ENCODE measurements at regions not wholly inside any gene's neighbourhood (a gene's known extent, or its start where the extent isn't known, plus 50 kb on each side); places are given as distances from the start of the nearest gene placed in this dataset.

DNA sequence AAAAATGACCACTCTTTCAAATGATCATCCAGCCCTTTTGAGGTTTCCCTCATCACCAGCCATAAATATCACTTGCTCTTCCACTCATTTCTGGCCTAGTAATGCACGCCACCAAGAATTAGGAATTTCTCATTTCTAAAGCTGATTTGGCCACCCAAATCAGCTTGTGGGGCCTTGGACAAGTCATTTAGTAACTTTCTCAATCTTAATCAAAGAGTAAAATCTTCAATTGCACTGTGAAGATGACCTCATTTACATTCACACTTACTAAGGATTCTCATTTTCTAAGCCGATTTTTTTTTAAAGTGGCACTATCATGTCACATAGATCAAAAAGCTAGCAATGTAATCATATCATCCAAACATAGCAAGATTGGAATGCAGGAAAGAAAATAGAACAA lies 150.0 kb upstream of the HHIP start:
- 79% methylated on average over 2 of the region's 2 CpGs for WGBS
- no peak overlapping the region for H3K9ac ChIP-seq (ENCODE audit: low read depth in 1 of 2, low read length in 2 of 2)
- no peak for DNase-seq (ENCODE audit: low spot score)

DNA sequence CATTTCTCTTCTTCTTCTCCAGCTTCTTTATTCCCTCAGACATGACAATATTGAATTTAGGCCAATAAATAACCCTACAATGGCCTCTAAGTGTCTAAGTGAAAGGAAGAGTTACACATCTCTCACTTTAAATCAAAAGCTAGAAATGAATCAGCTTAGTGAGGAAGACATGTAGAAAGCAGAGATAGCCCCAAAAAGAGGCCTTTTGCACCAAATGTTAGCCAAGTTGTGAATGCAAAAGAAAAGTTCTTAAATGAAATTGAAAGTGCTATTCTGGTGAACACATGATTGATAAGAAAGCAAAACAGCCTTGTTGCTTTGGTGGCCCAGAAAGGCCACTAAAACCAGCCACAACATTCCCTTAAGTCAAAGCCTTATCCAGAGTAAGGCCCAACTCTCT lies 146.2 kb upstream of the HHIP start:
- no peak overlapping the region for H3K27ac ChIP-seq (ENCODE audit: low read depth in 1 of 2, low read length in 2 of 2)
- no peak overlapping the region for H3K4me3 ChIP-seq (ENCODE audit: low read depth in 1 of 3, low read length in 3 of 3)
- no peak overlapping the region for H3K9ac ChIP-seq (ENCODE audit: low read depth in 1 of 2, low read length in 2 of 2)
- H3K27me3 ChIP-seq (ENCODE audit: control insufficient read depth in 4 of 4, insufficient read depth in 4 of 4, low read length in 3 of 4) = no peaks in the 10 kb centered on the region
- no peaks in the 10 kb centered on the region for H3K9me3 ChIP-seq (ENCODE audit: control insufficient read depth in 4 of 4, low read length in 3 of 4)
- DNase-seq (ENCODE audit: low spot score) = no peak
- no peak for TF ChIP-seq JUND (IDR thresholded peaks at IDR 0.05)
- TF ChIP-seq, protein P1, sequence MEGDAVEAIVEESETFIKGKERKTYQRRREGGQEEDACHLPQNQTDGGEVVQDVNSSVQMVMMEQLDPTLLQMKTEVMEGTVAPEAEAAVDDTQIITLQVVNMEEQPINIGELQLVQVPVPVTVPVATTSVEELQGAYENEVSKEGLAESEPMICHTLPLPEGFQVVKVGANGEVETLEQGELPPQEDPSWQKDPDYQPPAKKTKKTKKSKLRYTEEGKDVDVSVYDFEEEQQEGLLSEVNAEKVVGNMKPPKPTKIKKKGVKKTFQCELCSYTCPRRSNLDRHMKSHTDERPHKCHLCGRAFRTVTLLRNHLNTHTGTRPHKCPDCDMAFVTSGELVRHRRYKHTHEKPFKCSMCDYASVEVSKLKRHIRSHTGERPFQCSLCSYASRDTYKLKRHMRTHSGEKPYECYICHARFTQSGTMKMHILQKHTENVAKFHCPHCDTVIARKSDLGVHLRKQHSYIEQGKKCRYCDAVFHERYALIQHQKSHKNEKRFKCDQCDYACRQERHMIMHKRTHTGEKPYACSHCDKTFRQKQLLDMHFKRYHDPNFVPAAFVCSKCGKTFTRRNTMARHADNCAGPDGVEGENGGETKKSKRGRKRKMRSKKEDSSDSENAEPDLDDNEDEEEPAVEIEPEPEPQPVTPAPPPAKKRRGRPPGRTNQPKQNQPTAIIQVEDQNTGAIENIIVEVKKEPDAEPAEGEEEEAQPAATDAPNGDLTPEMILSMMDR (IDR thresholded peaks at IDR 0.05; ENCODE audit: low read depth, low read length, missing input control) = no peak
- H3K36me3 ChIP-seq (ENCODE audit: control insufficient read depth in 4 of 4, insufficient read depth in 3 of 4, low read depth in 1 of 4, low read length in 3 of 4) = no peaks in the 10 kb centered on the region
- H3K4me1 ChIP-seq (ENCODE audit: control insufficient read depth in 4 of 4, insufficient read depth in 4 of 4, low read length in 3 of 4) = no peaks in the 10 kb centered on the region

More for the DNA sequence above, 150.0 kb upstream of the HHIP start:
- H3K36me3 ChIP-seq (ENCODE audit: control insufficient read depth in 4 of 4, insufficient read depth in 3 of 4, low read depth in 1 of 4, low read length in 3 of 4) = no peaks in the 10 kb centered on the region
- no peaks in the 10 kb centered on the region for H3K4me1 ChIP-seq (ENCODE audit: control insufficient read depth in 4 of 4, insufficient read depth in 4 of 4, low read length in 3 of 4)
- no peak overlapping the region for H3K27ac ChIP-seq (ENCODE audit: low read depth in 1 of 2, low read length in 2 of 2)
- no peak overlapping the region for H3K4me3 ChIP-seq (ENCODE audit: low read depth in 1 of 3, low read length in 3 of 3)
- no peak for TF ChIP-seq SP1 (IDR thresholded peaks at IDR 0.05)
- TF ChIP-seq, protein P2, sequence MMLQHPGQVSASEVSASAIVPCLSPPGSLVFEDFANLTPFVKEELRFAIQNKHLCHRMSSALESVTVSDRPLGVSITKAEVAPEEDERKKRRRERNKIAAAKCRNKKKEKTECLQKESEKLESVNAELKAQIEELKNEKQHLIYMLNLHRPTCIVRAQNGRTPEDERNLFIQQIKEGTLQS (IDR thresholded peaks at IDR 0.05) = no peak
- TF ChIP-seq GABPA (IDR thresholded peaks at IDR 0.05 in 1 of 2, conservative IDR thresholded peaks at IDR 0.05 in 1 of 2) = no peak
- no peak for TF ChIP-seq HNF4A (conservative IDR thresholded peaks at IDR 0.05)
- no peak for TF ChIP-seq RAD21 (IDR thresholded peaks at IDR 0.05)
- no peak for TF ChIP-seq FOXA2 (IDR thresholded peaks at IDR 0.05)
- no peak for TF ChIP-seq FOXA1 (IDR thresholded peaks at IDR 0.05)
- TF ChIP-seq TAF1 (conservative IDR thresholded peaks at IDR 0.05) = no peak
- no peak for TF ChIP-seq JUND (IDR thresholded peaks at IDR 0.05)
- no peak for TF ChIP-seq RXRA (IDR thresholded peaks at IDR 0.05)
- TF ChIP-seq, protein P3, sequence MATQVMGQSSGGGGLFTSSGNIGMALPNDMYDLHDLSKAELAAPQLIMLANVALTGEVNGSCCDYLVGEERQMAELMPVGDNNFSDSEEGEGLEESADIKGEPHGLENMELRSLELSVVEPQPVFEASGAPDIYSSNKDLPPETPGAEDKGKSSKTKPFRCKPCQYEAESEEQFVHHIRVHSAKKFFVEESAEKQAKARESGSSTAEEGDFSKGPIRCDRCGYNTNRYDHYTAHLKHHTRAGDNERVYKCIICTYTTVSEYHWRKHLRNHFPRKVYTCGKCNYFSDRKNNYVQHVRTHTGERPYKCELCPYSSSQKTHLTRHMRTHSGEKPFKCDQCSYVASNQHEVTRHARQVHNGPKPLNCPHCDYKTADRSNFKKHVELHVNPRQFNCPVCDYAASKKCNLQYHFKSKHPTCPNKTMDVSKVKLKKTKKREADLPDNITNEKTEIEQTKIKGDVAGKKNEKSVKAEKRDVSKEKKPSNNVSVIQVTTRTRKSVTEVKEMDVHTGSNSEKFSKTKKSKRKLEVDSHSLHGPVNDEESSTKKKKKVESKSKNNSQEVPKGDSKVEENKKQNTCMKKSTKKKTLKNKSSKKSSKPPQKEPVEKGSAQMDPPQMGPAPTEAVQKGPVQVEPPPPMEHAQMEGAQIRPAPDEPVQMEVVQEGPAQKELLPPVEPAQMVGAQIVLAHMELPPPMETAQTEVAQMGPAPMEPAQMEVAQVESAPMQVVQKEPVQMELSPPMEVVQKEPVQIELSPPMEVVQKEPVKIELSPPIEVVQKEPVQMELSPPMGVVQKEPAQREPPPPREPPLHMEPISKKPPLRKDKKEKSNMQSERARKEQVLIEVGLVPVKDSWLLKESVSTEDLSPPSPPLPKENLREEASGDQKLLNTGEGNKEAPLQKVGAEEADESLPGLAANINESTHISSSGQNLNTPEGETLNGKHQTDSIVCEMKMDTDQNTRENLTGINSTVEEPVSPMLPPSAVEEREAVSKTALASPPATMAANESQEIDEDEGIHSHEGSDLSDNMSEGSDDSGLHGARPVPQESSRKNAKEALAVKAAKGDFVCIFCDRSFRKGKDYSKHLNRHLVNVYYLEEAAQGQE (IDR thresholded peaks at IDR 0.05) = no peak
- TF ChIP-seq, protein P4, sequence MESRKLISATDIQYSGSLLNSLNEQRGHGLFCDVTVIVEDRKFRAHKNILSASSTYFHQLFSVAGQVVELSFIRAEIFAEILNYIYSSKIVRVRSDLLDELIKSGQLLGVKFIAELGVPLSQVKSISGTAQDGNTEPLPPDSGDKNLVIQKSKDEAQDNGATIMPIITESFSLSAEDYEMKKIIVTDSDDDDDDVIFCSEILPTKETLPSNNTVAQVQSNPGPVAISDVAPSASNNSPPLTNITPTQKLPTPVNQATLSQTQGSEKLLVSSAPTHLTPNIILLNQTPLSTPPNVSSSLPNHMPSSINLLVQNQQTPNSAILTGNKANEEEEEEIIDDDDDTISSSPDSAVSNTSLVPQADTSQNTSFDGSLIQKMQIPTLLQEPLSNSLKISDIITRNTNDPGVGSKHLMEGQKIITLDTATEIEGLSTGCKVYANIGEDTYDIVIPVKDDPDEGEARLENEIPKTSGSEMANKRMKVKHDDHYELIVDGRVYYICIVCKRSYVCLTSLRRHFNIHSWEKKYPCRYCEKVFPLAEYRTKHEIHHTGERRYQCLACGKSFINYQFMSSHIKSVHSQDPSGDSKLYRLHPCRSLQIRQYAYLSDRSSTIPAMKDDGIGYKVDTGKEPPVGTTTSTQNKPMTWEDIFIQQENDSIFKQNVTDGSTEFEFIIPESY (IDR thresholded peaks at IDR 0.05) = no peak
- TF ChIP-seq, protein P5, sequence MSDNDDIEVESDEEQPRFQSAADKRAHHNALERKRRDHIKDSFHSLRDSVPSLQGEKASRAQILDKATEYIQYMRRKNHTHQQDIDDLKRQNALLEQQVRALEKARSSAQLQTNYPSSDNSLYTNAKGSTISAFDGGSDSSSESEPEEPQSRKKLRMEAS (IDR thresholded peaks at IDR 0.05) = no peak
- TF ChIP-seq EGR1 (IDR thresholded peaks at IDR 0.05; ENCODE audit: low read depth in 2 of 2) = no peak
- TF ChIP-seq YY1 (IDR thresholded peaks at IDR 0.05) = no peak
- TF ChIP-seq, protein P1 (IDR thresholded peaks at IDR 0.05; ENCODE audit: low read depth, low read length, missing input control) = no peak
- TF ChIP-seq NR2F2 (IDR thresholded peaks at IDR 0.05) = no peak
- TF ChIP-seq HNF4G (IDR thresholded peaks at IDR 0.05) = no peak
- H3K27me3 ChIP-seq (ENCODE audit: control insufficient read depth in 4 of 4, insufficient read depth in 4 of 4, low read length in 3 of 4) = no peaks in the 10 kb centered on the region
- no peaks in the 10 kb centered on the region for H3K9me3 ChIP-seq (ENCODE audit: control insufficient read depth in 4 of 4, low read length in 3 of 4)

All from liver (tissue), 8 donors.